Stimulated activated CD8-positive, alpha-beta memory T cell treated with anti-CD3 and anti-CD28 coated beads, Interleukin-2, amount 100 ng/mL, for 1 hour (primary cell): ENCODE measurements at regions not wholly inside any gene's neighbourhood (a gene's known extent, or its start where the extent isn't known, plus 50 kb on each side); places are given as distances from the start of the nearest gene placed in this dataset.

Experiments
- DNase-seq, 2 donors: peaks; one replicate each; pipeline ENCODE4 v3.0.0-alpha.2; 2020; ENCODE audit warnings: low read depth in 2 of 2

- no peak for DNase-seq
Measured at GRCh38 chr22:48112687-48113521, 1350.5 kb downstream of the TBC1D22A start.

GRCh38 chr22:48106715-48107259, 1344.3 kb downstream of the TBC1D22A start:
- DNase-seq = no peak

GRCh38 chr22:48106215-48106614, 1343.8 kb downstream of the TBC1D22A start:
- DNase-seq = no peak

- DNase-seq = no peak
Measured at GRCh38 chr22:48105259-48105658, 1342.8 kb downstream of the TBC1D22A start.

DNA sequence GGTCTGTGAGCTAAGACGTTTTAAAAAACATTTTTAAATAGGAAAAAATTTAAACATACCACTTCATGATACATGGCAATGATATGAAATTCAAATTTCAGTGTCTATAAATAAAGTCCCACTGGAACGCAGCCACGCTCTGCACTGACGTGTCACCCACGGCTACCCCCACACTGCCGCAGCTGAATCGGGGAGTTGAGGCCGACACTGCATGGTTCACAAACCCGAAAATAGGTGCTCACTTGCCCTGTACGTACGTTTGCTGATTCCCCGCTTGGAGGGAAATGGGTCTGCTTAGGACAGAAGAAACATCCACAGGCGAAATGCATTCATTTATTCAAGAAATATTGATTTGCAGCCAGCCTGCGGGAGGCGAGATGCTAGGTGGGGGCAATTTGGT, 1342.3 kb downstream of the TBC1D22A start:
- DNase-seq = no peak

- DNase-seq = no peak
Measured at GRCh38 chr22:48104102-48104738, 1341.8 kb downstream of the TBC1D22A start.

DNA sequence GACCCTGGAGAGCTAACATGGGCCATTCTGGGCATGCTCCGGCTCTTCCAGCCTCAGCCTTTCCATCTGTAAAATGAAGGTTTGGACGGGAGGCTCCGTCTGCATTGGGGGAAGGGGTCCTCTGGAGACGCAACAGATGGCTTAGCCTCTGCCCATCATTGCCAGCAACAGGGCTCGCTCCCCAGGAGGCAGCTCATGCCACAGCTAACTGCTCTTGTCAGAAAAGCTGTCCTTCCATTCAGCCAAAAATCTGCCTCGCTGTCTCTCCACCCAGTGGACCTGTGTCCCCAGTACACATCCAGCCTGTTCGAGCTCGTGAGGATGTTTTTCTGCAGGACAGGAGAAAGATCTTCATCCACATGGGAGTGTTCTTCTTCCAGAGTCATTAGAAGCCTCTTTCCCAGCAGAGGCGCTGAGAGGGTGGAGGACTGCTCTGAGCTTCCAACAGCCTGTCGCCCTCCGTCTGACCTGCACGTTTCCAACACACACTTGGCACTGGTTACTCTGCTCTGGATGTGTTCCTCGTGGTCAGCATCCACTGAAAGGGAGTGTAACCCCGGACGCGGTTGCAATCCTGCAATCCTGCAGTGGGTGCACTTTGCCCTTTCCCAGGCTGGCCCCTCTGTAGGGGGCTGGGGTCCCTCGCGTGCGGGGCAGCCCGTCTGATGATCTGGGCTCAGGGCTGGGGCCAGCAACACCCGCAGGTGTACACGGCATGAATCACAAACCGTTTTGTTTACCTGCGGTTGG, 1340.9 kb downstream of the TBC1D22A start:
- DNase-seq = no peak

GRCh38 chr22:48102581-48102980, 1340.1 kb downstream of the TBC1D22A start:
- DNase-seq = no peak

- no peak for DNase-seq
Measured at GRCh38 chr22:48101704-48102103, 1339.3 kb downstream of the TBC1D22A start.

DNA sequence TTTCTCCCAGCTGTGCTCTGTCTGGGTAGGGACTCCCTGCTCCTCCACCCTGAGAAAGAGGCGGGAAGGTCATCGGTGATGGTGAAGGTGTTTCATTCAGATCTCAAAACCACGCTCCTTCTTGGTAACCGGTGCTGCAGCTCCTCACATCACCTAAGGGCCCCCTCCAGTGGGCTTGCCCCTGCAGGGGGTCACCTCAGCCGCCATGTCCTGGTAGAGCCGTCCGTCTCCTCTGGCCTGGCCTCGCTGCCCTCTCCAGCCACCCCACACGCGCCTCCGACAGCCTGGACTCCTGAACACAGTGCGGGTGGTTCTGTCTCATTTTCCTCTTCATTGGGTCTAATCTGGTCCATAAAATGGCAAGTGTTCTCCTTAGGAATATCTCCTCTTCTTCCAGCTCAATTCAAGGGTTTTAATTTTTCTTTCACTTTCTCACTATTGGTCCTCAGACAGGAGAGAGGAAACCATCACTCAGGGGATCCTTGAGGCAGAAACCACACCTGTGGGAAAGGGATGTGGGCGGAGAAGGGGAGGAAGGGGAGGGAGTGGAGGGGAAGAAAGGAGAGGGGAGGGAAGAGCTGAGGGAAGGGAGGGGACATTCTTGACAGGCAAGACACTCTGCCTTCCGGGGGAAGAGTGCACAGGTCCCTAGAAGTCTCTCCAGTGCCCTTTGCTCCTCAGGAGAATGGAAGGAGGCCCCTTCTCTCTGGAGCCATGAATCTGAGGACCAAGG, 1338.4 kb downstream of the TBC1D22A start:
- no peak for DNase-seq

DNA sequence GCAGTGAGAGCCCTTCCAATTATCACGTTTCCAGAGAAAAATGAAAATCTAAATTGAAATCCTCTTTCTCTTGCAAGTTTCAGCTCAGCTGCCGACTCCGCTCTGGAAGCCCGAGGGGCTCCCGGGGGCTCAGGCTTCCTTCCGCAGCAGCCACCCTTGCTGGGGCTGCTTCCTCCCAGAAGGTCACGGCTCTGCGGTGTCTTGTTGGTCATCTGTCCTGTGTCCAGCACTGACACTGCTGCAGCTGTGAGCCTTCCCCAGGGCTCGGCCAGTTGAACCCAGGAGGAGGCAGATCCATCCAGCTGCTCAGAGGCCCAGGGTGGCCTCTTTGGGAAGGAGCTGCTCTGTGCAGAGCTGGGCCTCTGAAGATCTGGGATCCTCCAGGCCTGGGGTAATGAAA, 1337.2 kb downstream of the TBC1D22A start:
- DNase-seq = no peak

DNA sequence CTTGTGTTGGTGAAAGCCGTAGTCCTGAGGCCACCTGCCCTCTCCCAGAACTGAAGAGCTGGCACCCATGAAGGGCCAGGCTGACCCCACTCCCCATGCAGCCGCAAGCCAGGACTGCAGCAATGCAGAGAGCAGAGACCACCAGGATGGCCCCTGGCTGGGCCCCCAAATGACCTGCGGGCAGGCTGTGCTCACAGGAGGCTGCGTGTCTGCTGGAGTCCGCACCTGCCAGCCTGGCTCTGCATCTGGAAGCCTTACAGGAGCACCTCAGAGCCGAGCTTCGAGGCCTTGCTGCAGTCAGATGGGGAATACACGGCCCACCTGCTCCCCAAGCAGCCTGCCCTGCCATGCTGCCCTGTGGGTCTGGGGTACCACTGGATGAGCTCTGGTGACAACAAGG, 1336.8 kb downstream of the TBC1D22A start:
- no peak for DNase-seq

DNA sequence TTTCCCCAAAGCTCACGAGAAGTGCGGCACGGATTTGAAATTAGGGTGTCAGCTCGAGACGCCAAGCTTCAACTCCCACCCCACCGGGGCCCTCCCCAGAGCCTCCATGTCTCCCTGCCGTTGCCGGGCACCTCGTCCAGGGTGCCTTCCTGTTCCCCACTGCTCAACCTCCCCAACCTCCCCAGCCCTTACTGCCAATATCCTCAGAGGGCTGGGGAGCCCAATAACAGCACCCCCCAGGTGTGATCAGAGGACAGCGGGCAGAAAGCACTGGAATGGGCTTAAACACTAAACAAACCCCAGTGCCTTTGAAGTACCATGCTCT, 1336.4 kb downstream of the TBC1D22A start:
- DNase-seq = no peak

DNA sequence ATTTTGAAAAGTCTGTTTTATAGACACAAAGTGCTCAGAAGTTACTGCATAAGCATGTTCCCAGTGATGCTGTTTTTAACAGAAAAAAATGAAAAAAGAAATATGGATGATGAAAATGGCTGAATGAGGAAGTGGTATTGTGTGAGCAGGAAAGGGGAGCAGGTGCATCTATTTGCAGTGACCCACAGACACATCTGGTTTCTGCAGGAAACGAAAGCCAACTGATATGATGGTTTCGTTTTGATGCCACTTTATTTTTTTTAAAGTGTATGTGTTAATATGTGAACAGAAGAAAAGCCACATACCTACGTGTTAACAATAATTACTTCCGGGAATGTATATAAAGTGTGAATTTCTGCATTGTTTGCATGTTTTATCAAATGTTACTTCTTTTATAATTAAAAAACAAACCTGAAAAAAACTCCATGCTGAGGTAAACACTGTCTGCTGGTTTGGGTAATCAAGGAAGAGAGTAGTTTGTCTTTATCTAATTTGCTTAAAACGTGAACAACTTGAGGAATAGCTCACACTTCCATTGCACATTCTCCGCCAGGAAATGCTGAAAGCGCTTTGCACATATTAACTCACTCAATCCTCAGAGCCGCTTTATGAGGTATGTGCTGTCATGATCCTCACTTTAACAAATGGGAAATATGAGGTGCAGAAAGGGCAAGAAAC, 1335.9 kb downstream of the TBC1D22A start:
- no peak for DNase-seq

- no peak for DNase-seq
Measured at GRCh38 chr22:48097723-48098122, 1335.3 kb downstream of the TBC1D22A start.

DNA sequence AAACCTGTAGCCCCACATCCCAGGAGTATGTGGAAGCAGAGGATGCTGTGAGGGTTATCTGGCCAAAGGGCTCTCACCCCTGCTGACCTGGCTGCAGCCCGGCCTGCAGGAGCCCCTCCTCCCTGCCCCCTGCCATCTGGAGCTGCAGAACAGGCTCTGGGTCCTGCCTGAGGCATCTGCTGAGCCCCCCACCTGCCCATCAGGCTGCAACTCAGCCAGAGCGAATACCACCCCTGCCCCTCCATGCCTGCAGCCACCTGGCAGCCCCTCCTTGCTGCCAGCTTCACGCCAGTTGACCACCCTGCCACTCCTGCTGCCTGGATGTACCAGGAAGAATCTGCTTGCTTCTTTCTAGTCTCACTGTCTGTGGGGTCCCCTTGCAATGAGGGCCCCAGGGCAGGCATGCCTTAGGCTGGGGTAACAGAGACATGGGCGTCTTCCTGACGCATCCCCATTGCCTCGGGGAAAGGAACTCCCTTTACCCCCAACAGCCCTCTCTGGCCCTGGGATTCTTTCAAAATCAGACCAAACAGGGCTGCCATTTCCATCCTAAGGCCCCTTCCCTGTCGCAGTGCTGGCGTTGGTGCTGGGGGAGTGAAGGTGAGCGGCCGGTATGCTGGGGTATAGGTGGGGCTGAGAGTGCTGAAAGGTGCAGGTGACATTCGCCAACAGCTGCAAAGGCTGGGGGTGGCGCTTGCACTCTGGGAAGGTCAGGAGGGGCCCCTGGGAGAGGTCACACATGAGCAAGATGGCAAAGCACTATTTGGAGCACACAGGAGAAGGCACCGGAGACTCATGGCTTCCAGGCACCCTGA, 1334.6 kb downstream of the TBC1D22A start:
- DNase-seq = no peak

GRCh38 chr22:48096411-48096810, 1334.0 kb downstream of the TBC1D22A start:
- DNase-seq = no peak

DNA sequence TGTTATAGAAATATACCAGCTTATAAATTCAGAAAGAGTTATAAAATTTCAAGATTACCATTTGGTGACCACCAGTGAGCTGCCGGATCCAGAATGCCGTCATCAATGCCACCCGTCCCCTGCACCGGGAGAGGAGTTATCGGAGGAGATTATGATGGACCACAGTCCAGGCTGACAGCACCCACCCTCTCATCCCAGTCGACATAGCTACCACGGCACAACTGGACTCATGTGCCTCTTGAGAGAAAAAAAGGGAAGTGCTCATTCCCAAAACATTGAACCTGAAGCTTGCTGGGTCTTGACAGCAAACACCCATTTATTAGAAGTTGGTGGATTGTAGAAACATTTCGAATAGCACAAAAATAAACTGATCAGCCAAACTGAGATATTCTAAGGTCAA, 1331.5 kb downstream of the TBC1D22A start:
- no peak for DNase-seq

GRCh38 chr22:48092866-48093265, 1330.4 kb downstream of the TBC1D22A start:
- DNase-seq = no peak

- DNase-seq = no peak
Measured at GRCh38 chr22:48091656-48092223, 1329.3 kb downstream of the TBC1D22A start.
